ENCODE measurements at regions not wholly inside any gene's neighbourhood (a gene's known extent, or its start where the extent isn't known, plus 50 kb on each side); places are given as distances from the start of the nearest gene placed in this dataset.

- DNase-seq, result no peak
These were observed 472.2 kb downstream of the INSC start for GRCh38 chr11:15586741-15587473.

- DNase-seq, result no peak
These were observed 474.4 kb downstream of the INSC start for GRCh38 chr11:15589070-15589626.

- DNase-seq, result no peak
These were observed 475.4 kb downstream of the INSC start for GRCh38 chr11:15590132-15590531.

- DNase-seq, result no peak
These were observed 476.4 kb downstream of the INSC start for GRCh38 chr11:15591112-15591537.

GRCh38 chr11:15594607-15595006 lies 479.9 kb downstream of the INSC start:
- no peak for DNase-seq

GRCh38 chr11:15599376-15599775 lies 484.7 kb downstream of the INSC start:
- DNase-seq, result no peak

GRCh38 chr11:15602047-15602446 lies 487.3 kb downstream of the INSC start:
- no peak for DNase-seq

- no peak for DNase-seq
These were observed 488.3 kb downstream of the INSC start for GRCh38 chr11:15602785-15603567.

- DNase-seq, result no peak
These were observed 490.4 kb downstream of the INSC start for GRCh38 chr11:15605094-15605493.

- DNase-seq, result no peak
These were observed 492.8 kb downstream of the INSC start for GRCh38 chr11:15607361-15608036.

- DNase-seq, result no peak
These were observed 494.7 kb downstream of the INSC start for GRCh38 chr11:15609445-15609844.

- DNase-seq, result no peak
These were observed 496.2 kb downstream of the INSC start for GRCh38 chr11:15610881-15611280.

GRCh38 chr11:15613251-15613650 lies 498.5 kb downstream of the INSC start:
- no peak for DNase-seq

- no peak for DNase-seq
These were observed 499.1 kb downstream of the INSC start for GRCh38 chr11:15613789-15614188.

- no peak for DNase-seq
These were observed 500.8 kb downstream of the INSC start for GRCh38 chr11:15615398-15616096.

GRCh38 chr11:15616130-15617105 lies 501.7 kb downstream of the INSC start:
- no peak for DNase-seq

- no peak for DNase-seq
These were observed 502.4 kb downstream of the INSC start for GRCh38 chr11:15617126-15617525.

GRCh38 chr11:15618583-15619032 lies 503.9 kb downstream of the INSC start:
- DNase-seq, result no peak

GRCh38 chr11:15621565-15621964 lies 506.8 kb downstream of the INSC start:
- DNase-seq, result no peak

- peak; percentile 42 for DNase-seq
These were observed 507.6 kb downstream of the INSC start for GRCh38 chr11:15622231-15622890.

GRCh38 chr11:15624701-15625100 lies 510.0 kb downstream of the INSC start:
- no peak for DNase-seq

Data from COR-L47 (cell line).